ENCODE measurements at regions not wholly inside any gene's neighbourhood (a gene's known extent, or its start where the extent isn't known, plus 50 kb on each side); places are given as distances from the start of the nearest gene placed in this dataset.
A peak's percentile ranks its signal among the peaks of the same experiment; 100 is the strongest.
"Not testable (repeated sequence)": the region's sequence is repeated elsewhere in the genome, so short reads cannot be mapped to it uniquely, and the experiment has no call there.

DNA sequence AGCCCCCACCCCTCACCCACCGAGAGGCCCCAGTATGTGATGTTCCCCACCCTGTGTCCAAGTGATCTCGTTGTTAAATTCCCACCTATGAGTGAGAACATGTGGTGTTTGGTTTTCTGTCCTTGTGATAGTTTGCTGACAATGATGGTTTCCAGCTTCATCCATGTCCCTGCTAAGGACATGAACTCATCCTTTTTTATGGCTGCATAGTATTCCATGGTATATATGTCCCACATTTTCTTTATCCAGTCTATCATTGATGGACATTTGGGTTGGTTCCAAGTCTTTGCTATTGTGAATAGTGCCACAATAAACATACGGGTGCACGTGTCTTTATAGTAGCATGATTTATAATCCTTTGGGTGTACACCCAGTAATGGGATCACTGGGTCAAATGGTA, 79.2 kb downstream of the PXDC1 start:
- not testable (repeated sequence) for DNase-seq

DNA sequence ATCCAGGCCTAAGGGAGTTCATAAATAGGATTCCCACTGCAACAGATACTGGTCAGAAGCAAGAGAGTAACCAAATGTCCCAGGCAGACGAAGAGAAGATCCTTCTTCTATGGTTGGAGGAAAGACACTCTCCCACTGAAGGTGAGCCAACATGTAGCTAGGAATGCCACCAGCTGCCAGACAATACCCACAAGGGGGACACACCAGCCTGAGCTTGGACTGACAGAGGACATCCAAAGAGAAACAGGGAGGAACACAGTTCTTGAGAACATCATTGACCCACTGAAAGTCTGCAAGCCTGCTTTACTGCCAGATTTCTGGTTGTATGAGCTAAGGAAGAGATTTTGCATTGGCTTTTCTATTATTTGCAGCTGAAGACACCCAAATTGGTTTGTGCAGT, 80.1 kb downstream of the PXDC1 start:
- DNase-seq, result no peak

DNA sequence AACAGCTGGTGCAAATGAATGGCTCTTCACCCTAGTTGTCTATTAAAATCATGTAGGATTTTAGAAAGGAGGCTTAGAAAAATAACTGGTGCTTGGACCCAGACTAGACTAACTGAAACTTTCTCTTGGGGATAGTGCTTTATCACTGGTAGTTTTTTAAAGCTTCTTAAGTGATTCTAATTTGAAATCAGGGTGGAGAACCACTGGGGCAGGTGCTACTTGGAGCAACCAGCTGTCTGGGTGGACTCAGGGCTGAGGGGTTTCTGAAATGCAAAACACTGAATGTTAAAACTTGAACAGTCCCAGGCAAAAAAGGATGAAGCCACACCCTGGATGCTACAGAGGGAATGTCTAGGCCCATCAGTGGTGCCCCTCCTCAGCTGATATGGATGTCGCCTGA, 81.2 kb downstream of the PXDC1 start:
- DNase-seq, result no peak

DNA sequence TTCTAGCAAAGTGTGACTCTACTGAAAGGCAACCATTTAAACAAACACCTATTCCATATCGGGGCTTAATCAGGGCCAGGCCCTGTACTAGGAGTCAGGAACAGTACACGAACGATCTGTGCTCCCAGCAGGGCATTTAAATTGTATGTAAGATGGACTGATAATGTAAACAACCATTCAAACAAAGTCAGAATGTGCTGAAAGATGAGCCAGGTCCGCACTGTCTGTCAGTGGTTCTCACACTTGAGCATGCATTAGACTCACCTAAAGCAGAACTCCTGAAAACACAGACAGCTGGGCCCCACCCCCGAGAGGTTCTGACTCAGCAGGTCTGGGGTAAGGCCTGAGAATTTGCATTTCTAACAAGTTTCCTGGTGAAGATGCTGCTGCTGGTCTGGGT, 81.6 kb downstream of the PXDC1 start:
- no peak for DNase-seq

DNA sequence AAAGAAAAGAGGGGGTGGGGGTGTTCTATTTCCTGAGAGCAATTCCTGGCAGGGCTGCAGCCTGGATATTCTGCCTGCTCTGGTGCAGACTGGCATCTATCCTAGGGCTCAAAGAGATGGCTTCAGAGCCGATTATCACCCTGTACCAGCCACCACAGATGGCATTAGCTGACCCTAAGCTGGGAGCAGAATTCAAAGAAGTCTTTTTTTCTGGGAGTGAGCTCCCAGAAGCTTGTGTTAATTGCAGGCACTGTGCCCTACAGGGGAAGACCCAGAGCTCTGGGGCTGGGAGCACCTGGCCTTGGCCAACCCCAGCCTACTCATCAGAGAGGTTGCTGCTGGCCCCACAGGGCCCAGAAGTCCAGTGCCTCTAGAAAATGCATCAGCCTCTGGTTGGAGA, 85.9 kb downstream of the PXDC1 start:
- DNase-seq, result no peak

DNA sequence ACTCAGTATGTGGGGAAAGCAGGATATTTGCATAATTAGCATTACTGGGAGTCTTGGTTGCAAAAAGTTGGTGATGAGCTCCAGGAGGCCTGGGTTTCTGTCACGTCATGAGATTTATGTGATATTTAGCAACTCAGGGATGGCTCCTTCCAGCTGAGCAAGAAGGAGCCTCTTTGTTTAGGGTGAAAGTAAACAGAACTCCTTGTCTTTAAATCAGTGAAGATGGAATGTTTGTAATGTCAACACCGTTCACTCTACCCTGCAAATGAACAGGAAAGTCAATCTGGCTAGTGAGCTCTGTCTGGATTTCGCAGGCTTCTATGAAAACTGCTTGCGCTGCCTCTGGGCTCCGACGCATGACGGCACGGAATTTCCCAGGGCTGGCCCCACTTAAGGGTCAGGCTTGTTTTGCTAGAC, 86.9 kb downstream of the PXDC1 start:
- peak; percentile 25 for DNase-seq

DNA sequence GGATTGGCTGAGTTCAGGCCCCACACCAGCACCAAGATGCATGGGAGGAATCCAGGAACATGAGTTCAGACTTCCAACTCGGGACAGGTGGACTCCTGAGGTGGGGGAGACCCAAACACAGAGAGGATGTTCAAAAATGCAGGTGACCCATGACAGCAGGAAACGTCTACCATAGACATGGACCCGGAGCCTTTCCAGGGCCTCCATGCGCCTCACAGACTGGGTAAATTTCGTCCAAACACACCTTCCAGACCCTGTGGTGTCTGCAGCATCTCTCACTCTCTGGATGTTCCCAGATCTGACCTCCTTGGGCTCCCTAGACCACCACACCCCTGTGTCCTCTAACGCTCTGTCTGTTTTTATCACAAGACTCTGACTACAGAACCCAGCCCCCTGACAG, 87.7 kb downstream of the PXDC1 start:
- DNase-seq, result no peak

DNA sequence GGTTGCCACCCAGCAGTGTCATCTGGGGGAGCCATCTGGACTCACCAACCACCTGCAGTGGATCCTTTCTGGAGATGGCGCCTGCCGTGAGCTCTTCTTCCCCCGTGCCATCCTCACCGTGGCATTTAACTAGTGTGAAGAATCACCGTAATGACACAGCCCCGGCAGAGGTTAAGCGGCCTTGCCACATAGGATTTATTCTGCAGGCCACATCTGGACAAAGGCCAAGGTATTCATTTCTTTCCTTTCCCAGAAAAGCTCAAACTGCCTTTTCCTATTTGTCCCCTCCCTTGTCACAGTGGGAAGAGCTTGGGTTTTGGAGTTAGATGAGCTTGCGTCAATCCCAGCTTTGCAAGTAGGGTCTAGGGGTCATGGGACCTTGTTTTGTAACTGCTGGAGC, 88.4 kb downstream of the PXDC1 start:
- no peak for DNase-seq

DNA sequence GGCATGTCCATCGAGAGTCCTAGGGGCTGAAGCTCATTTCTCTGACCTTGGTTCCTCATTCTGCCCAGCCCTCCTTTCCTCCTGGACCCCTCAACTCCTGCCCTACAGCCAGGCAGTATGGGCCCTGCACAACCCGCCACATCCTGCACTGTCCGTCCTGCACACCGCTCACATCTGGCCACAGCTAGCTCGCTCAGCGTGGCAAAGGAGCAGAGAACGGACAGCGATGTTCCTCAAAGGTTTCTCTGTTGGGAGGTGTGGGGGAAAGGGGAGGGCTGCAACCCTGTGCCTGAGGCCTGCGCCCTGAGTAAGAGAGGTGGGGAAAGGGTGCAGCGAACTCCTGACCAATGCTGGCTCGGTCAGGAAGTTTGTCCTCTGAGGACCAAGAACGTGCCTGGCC, 90.1 kb downstream of the PXDC1 start:
- no peak for DNase-seq

DNA sequence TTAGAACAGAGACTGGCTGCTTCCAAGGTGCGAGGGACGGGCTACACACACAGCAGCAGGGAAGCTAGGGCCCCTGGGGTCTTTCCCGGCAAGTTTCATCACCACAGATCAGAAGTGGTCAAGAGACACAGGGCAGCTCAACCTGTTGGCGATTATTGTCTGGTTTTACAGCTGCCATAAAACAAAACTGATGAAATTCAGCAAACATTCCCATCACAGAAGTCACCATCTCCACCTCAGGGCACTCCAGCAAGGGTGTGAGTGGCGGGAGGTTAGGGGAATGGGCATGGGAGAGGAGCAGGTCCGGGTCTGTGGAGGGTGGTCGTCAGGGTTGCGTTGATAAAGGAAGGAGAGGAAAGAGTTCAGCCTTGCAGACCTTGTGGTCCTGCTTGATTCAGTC, 91.0 kb downstream of the PXDC1 start:
- no peak for DNase-seq

DNA sequence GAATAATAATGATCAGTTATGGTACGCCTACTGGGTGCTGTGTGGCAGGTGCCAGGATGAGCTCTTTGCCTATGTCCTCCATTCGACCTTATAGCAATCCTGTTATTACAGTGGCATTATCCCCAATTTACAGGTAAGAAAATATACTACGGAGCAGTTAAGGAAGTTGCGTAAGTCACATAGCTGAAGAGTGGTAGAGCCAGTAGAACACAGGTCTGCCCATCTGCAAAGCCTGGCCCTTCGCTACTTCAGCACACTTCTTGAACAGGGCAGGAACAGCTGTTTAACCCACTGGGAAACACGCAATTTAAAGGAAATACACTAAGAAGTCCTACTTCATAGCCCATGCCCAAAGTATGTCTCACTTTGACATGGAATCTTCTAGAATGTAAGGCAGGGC, 91.8 kb downstream of the PXDC1 start:
- no peak for DNase-seq

DNA sequence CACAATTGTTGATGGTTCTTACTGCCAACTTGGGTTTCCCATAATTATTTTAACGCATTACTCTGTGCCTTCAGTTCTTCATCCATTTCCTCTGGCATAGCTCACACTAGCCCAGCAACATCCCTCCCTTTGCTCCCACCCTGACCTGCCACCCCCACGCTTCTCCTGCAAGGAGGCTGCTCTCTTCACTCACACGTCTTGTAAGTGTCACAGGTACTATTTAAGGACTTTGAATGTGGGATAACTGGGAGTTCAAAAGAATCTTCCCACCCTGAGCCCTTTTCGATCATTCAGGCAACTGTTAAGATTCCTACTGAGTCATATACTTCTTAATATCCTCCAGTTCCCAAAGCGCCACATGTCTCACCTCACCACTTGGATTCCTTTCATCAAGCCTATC, 95.4 kb downstream of the PXDC1 start:
- DNase-seq, result no peak

DNA sequence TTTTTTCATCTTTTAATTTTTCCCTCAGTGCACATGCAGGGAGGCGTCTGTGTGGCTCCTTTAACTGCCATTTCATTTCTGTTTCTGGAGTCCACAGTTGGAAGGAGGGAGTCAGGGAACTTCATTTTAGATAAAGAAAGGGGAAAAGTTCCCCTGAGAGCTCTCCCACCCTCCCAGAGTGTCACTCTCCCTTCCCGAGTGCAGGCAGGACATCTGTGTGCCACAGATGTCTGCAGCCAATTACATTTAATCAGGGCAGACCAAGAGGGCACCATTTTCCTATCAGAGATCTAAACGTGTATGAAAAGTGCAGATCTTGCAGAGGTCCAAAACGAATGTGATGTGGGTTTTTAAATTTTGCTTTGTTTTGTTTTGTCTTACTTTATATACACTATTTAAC, 96.6 kb downstream of the PXDC1 start:
- no peak for DNase-seq

DNA sequence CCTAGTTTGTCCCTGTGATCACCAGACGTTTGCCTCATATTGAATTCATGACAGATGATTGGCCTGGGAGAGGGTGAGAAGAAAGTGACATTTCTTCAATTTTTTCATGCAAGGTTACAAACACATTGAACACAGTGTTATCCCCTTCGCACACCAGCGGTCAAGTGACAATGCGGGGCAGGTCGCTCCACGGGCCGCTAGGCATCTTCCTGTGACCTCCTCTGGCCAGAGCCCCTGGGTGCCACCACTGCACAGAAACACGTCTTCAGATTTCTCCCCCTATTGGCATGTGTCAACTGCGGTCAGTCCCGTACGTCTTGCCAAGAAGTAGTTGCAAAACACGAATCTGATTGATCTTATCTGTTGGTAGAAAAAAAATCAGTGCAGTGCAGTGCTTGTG, 97.1 kb downstream of the PXDC1 start:
- DNase-seq, result no peak

DNA sequence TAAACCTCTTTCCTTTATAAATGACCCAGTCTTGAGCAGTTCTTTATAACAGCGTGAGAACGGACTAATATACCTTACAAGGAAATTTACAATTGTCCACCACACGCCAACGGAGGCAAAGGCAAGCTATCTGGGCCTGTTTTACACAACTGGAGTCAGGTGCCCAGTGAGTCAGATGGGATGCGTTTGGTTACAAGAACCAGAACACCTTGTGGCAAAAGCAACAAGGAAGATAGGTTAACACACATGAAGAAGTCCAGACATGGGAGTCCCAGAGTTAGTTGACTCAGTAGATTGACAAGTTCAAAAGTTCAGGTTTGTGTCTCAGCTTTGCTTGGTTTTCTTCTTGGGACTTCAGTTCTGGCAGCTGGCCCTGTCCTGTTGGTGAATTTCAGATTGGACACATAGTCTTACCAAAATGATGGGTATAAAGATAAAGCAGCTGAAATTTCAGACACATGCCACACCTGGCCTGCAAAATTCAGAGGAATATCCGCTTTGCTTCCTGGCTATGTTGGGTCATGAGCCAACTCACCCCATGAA, 97.9 kb downstream of the PXDC1 start:
- DNase-seq, result no peak

DNA sequence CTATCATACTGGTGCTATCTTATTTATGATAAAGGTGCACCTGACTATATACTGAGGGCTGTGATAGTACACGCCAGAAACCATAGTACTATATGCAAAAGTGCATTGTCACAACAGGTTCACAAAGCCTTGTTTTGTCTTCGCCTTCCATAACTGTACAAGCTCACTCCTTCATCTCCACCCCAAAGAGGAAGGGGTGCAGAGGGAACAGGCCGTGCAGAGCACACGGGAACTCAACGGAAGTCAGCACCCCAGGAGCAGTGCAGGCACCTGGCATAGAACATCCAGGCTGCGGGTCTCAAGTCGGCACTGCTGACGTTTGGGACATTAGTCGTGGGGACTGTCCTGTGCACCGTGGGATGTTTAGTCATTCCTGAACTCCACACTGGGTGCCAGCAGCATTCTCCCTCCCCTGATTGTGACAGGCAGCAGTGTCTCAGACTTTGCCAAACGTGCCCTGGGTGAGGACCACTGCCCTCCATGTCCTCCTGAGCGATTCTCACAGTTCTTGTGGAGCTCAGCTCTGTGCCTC, 99.7 kb downstream of the PXDC1 start:
- DNase-seq, result no peak

DNA sequence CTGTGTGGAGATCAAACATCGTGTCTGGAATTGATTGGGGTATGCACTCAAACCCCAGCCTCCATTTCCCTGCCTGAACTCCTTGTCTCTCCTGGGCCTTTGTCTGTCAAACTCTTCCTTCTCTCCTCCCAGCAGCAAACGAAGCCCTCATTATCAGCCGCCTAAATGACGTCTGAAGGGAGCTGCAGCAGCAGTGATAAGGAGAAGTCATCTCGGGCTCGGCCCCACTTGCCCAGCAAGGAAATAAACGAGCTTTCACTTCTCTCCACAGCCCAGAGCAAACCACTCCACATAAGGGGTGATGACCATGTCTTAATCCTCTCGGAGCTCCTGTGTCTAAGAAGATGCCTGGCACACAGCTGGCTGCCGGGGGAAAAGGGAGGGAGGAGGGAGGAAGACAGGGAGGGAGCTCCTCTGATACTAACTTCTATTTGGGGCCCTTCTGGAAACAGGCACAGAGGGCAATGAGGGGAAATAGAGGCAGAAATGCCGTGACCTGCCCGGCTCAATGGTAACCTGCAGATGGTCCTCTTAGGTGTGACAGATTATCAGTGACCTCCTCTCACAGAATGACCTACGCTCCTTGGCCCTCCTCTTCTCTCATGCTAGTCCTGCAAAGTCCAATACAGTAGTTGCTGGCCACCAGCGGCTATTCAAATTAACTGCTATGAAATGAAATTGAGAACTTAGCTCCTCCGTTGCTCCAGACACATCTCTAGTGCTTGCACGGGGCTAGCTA, 100.4 kb downstream of the PXDC1 start:
- DNase-seq, result no peak

DNA sequence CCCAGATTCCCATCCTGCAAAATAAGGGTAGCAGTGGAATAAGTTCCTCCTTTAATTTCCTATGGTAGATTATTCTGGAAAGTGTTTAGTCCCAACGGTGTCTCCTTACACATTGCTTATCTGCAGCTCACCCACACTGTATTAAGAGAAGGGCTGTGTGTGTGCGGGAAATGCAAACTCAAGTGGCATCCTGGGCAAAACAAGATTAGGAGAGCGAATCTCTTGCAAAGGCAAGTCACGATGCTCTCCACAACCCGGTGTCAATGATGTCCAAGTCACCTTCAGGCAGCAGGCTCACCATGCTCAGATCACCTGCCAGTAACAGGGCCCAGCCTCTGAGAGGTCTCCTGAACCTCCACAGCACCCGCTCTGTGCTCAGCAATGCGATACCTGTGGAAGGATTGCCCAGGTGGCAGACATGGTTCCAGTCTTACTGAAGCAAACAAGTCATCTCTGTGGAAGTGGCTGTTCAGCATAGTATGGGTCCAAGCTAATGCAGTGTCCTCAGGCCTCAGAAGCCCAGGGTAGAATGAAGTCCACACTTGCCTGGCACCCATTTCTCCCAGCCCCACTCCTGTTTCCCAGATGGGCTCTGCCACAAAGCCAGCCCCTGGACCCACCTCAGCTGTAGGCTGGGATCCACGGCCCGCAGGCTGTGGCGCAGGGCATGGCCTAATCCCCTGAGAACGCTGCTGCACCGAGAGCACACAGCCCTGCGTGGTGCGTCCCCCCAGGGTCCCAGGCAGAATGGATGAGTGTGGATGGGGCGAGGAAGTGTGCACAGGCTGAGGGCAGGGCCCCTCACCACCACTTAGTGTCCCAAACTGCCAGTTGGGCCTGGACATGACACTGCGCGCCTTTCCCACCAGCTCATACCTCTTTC, 101.2 kb downstream of the PXDC1 start:
- no peak for DNase-seq

DNA sequence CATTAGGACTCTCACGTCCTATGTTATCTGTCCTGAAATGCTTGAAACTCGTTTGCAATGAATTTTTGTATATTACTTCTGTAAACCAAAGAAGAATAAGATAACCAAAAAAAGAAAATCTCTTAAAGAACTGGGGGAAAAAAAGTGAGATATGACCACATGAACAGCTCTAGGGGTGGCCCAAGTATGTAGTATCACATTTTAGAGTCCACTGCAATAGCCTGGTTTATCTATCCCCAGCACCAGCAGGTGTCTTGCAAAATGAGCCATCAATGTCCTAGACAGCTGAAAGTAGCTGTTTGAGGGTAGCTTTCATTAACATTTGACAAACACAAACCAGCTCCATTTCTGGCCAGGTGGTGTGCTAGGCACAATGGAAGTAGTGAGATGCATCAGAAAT, 102.8 kb downstream of the PXDC1 start:
- DNase-seq, result no peak

DNA sequence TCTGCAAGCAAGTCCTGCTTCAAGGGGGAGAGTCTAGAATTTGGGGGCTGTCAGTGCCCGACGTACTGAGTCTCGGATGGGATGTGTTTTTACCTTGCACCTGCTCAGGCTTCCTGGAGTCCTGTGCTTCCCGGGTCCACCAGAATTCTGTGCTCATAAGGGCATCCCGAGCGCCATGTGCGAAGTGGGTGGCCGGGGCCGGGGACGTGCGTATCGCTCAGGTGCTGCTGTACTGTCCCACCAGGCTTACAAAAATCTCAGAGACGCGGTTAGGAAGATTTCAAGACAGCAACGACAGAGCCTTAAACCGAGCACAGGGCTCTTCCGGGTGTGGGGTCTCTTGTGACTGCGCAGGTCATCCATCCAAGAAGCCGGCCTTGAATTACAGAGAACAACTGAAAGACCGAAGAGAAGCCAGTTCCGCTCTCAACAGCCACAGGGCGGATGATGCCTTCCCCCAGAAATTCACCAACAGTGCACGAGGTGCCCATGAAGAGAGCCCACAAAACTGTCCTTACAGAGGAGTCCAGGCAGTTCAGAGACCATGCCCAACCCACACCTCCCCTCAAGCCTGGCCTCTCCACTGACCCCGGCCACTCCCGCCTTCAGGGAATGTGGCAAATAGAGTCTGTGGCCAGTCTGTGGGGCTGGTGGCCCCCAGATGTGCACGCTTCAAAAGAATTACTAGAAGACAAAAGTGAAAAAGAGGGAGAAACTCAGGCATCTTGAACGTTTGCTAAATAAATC, 104.7 kb downstream of the PXDC1 start:
- DNase-seq, result no peak

DNA sequence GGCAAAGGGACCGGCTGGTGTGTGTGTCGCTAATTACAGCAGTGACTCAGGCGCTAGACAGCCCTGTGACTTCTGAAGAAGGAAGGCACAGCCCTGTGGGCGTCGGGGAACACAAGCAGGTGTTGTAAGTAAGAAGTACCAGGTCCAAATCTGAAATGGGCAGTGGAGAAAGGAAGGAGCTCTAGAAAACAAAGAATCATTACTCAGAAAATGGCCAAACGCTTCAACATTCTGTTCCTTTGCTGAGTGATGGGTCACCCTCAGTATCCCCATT, 106.8 kb downstream of the PXDC1 start:
- DNase-seq, result no peak

DNA sequence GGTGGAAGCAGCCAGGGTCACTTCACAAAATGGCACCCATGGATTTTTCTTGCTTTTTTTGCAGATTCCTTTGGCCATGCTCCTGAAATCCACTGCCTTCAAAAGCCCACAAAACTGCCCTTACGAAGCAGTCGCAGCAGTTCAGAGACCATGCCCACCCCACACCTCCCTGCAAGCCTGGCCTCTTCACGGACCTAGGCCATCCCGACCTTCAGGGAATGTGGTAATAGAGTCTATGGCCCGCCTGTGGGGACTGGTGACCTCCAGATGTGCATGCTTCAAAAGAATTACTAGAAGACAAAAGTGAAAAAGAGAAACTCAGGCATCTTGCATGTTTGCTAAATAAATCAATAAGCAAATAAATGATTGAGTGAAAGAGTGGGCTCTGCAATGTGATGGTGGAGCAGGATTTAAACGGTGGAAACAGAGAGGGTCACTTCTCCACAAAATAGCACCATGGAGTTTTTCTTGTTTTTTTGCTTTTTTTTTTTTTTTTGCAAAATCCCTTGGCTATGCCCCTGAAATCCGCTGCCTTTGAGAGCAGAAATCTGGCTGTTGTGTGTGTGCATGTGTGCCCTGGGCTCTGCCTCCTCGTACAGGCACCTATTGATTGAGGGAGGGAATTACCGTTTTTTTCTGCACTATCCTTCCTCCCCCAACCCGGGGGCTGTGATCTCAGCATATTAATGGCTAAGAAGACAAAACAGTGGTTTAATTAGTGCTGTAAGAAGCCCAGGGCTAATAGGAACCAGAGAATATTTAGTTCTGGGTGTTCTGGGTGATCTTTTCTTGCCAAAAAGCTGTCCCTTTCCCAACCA, 107.4 kb downstream of the PXDC1 start:
- DNase-seq, result no peak
